PC-3 (cell line): ENCODE measurements at regions not wholly inside any gene's neighbourhood (a gene's known extent, or its start where the extent isn't known, plus 50 kb on each side); places are given as distances from the start of the nearest gene placed in this dataset.

ENCODE experiments used
- CTCF ChIP-seq: fragments of 300-600 bp; sonication (generic); conservative IDR thresholded peaks from 2 replicates; pipeline ENCODE4 v1.5.1; 2017; ENCODE audit warnings: antibody characterized with exemption, low read depth, mild to moderate bottlenecking, low read length
- EZH2 ChIP-seq: fragments of 300-600 bp; sonication (generic); IDR thresholded peaks from one replicate; pipeline ENCODE4 v1.6.1; 2017; ENCODE audit warnings: antibody characterized with exemption, mild to moderate bottlenecking, low read length; ENCODE audit not compliant: unreplicated experiment

GRCh38 chr12:63238892-63239291 lies 87.9 kb upstream of the AVPR1A start:
- no peak for TF ChIP-seq CTCF
- TF ChIP-seq EZH2, result no peak
